PFSK-1 (cell line): ENCODE measurements at regions not wholly inside any gene's neighbourhood (a gene's known extent, or its start where the extent isn't known, plus 50 kb on each side); places are given as distances from the start of the nearest gene placed in this dataset.

ENCODE experiments used
- FOXP2 ChIP-seq: optimal IDR thresholded peaks from 2 replicates; pipeline ENCODE3; 2011; ENCODE audit warnings: borderline replicate concordance, control low read depth, inconsistent platforms; ENCODE audit not compliant: insufficient read depth; ENCODE audit errors: extremely low read length, extremely low read depth
- POLR2AphosphoS5 ChIP-seq: IDR thresholded peaks from 2 replicates; pipeline ENCODE4 v1.6.1; 2012; ENCODE audit warnings: low read depth, mild to moderate bottlenecking, control low read depth, low read length, moderate library complexity
- SIN3A ChIP-seq: IDR thresholded peaks from 2 replicates; pipeline ENCODE4 v1.6.1; 2012; ENCODE audit warnings: mild to moderate bottlenecking, low read length, moderate library complexity, borderline replicate concordance; ENCODE audit not compliant: insufficient read depth
- TAF1 ChIP-seq: IDR thresholded peaks from 2 replicates; pipeline ENCODE4 v1.6.1; 2012; ENCODE audit warnings: low read length, control low read depth, borderline replicate concordance; ENCODE audit not compliant: insufficient read depth
- TF ChIP-seq, protein P1 (sequence below), 2 experiments: IDR thresholded peaks; 2 replicates each; pipeline versions ENCODE4 v1.6.1 to v1.8.0; 2011 to 2012; ENCODE audit warnings: low read depth in 2 of 2, low read length in 2 of 2, control low read depth in 1 of 2, inconsistent platforms in 1 of 2, mild to moderate bottlenecking in 1 of 2, moderate library complexity in 1 of 2; ENCODE audit not compliant: insufficient read depth in 1 of 2

- no peak for TF ChIP-seq FOXP2
- no peak for TF ChIP-seq SIN3A
- TF ChIP-seq POLR2AphosphoS5, result no peak
- TF ChIP-seq, protein P1, sequence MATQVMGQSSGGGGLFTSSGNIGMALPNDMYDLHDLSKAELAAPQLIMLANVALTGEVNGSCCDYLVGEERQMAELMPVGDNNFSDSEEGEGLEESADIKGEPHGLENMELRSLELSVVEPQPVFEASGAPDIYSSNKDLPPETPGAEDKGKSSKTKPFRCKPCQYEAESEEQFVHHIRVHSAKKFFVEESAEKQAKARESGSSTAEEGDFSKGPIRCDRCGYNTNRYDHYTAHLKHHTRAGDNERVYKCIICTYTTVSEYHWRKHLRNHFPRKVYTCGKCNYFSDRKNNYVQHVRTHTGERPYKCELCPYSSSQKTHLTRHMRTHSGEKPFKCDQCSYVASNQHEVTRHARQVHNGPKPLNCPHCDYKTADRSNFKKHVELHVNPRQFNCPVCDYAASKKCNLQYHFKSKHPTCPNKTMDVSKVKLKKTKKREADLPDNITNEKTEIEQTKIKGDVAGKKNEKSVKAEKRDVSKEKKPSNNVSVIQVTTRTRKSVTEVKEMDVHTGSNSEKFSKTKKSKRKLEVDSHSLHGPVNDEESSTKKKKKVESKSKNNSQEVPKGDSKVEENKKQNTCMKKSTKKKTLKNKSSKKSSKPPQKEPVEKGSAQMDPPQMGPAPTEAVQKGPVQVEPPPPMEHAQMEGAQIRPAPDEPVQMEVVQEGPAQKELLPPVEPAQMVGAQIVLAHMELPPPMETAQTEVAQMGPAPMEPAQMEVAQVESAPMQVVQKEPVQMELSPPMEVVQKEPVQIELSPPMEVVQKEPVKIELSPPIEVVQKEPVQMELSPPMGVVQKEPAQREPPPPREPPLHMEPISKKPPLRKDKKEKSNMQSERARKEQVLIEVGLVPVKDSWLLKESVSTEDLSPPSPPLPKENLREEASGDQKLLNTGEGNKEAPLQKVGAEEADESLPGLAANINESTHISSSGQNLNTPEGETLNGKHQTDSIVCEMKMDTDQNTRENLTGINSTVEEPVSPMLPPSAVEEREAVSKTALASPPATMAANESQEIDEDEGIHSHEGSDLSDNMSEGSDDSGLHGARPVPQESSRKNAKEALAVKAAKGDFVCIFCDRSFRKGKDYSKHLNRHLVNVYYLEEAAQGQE (IDR thresholded peaks at IDR 0.05; ENCODE audit: insufficient read depth in 1 of 2, low read depth in 2 of 2, low read length in 2 of 2), result no peak
- TF ChIP-seq TAF1, result no peak
Observed at GRCh38 chr3:159332535-159333099, 530.8 kb downstream of the MFSD1 start.

GRCh38 chr3:159339131-159339530 is 537.3 kb downstream of the MFSD1 start:
- TF ChIP-seq FOXP2 (no peak), TAF1 (no peak), POLR2AphosphoS5 (no peak), SIN3A (no peak)
- TF ChIP-seq, protein P1 (IDR thresholded peaks at IDR 0.05; ENCODE audit: insufficient read depth in 1 of 2, low read depth in 2 of 2, low read length in 2 of 2), result no peak

GRCh38 chr3:159340877-159341500 is 539.1 kb downstream of the MFSD1 start:
- TF ChIP-seq FOXP2, result no peak
- no peak for TF ChIP-seq SIN3A
- no peak for TF ChIP-seq TAF1
- TF ChIP-seq, protein P1 (IDR thresholded peaks at IDR 0.05; ENCODE audit: insufficient read depth in 1 of 2, low read depth in 2 of 2, low read length in 2 of 2), result no peak
- no peak for TF ChIP-seq POLR2AphosphoS5

GRCh38 chr3:159346271-159346903 is 544.5 kb downstream of the MFSD1 start:
- TF ChIP-seq SIN3A, result no peak
- TF ChIP-seq, protein P1 (IDR thresholded peaks at IDR 0.05; ENCODE audit: insufficient read depth in 1 of 2, low read depth in 2 of 2, low read length in 2 of 2), result no peak
- TF ChIP-seq FOXP2, result no peak
- no peak for TF ChIP-seq POLR2AphosphoS5
- no peak for TF ChIP-seq TAF1
